NCI-H2171 (cell line): ENCODE measurements at regions not wholly inside any gene's neighbourhood (a gene's known extent, or its start where the extent isn't known, plus 50 kb on each side); places are given as distances from the start of the nearest gene placed in this dataset.
"Not testable (repeated sequence)": the region's sequence is repeated elsewhere in the genome, so short reads cannot be mapped to it uniquely, and the experiment has no call there.

ENCODE experiments used
- DNase-seq: peaks from one replicate; lab custom pipeline; 2025; lab: John Stamatoyannopoulos, UW

DNA sequence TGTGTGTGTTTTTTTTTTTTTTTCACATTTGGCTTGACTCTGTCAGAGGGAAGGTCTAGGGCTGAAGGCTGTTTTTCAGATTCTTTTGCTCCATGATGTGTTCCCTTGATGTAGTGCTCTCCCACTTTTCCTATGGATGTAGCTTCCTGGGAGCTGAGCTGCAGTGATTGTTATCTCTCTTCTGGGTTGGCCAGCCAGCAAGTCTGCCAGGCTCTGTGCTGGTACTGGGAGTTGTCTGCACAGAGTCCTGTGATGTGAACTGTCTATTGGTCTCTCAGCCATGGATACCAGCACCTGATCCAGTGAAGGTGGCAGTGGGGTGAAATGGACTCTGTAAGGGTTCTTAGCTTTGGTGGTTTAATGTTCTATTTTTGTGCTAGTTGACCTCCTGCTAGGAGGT lies 377.4 kb upstream of the MAN1A1 start:
- DNase-seq = not testable (repeated sequence)

DNA sequence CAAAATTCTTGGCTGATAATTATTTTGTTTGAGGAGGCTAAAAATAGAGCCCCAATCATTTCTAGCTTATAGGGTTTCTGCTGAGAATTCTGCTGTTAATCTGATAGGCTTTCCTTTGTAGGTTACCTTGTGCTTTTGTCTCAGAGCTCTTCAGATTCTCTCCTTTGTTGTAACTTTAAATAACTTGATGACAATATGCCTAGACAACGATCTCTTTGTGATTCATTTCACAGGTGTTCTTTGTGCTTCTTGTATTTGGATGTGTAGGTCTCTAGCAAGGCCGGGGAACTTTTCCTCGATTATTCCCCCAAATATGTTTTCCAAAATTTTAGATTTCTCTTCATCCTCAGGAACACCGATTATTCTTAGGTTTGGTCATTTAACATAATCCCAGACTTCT lies 376.5 kb upstream of the MAN1A1 start:
- DNase-seq = no peak

GRCh38 chr6:119720160-119720559 lies 370.6 kb upstream of the MAN1A1 start:
- DNase-seq = no peak

GRCh38 chr6:119717942-119718341 lies 368.4 kb upstream of the MAN1A1 start:
- DNase-seq = no peak

GRCh38 chr6:119716668-119717270 lies 367.2 kb upstream of the MAN1A1 start:
- DNase-seq = no peak

DNA sequence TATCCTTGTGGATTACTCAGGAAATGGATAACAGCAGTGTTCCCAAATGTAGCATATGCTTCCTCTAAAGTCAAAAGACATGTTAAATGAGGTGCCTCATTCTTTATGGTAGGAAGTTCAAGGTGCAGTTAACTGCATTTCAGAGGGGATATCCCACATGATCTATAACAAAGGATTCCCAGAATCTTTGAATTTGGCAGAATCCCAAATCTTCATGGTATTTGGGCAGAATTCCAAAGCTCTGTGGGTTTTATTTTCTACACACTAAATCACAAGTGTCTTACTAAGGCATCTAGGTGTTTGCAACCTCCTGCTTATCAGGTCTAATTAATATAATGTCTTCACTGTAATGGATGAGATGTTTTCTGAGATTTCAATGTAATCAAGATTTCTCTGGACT lies 364.3 kb upstream of the MAN1A1 start:
- no peak for DNase-seq

GRCh38 chr6:119686644-119687043 lies 337.1 kb upstream of the MAN1A1 start:
- no peak for DNase-seq

DNA sequence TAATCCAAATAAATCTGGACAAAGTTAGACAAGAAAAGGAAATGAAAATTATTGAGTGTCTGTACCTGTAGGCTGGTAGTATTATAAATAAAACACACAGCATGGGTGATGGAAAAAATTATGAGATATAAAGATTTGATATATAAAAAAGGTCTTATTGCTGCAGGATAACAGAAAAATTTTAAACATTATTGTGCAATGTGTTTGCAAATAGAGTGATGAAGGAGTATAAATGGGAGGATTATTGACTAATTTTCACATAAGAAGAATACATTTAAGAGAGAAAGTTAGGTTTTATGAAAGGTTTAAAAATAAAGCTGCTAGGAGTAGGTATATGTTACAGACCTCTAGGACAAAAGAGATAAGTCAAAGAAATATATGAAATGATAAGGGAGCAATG lies 336.7 kb upstream of the MAN1A1 start:
- no peak for DNase-seq

- DNase-seq = no peak
Measured at GRCh38 chr6:119683671-119684070, 334.1 kb upstream of the MAN1A1 start.

GRCh38 chr6:119683031-119683430 lies 333.5 kb upstream of the MAN1A1 start:
- DNase-seq = no peak

- no peak for DNase-seq
Measured at GRCh38 chr6:119678961-119679360, 329.4 kb upstream of the MAN1A1 start.

DNA sequence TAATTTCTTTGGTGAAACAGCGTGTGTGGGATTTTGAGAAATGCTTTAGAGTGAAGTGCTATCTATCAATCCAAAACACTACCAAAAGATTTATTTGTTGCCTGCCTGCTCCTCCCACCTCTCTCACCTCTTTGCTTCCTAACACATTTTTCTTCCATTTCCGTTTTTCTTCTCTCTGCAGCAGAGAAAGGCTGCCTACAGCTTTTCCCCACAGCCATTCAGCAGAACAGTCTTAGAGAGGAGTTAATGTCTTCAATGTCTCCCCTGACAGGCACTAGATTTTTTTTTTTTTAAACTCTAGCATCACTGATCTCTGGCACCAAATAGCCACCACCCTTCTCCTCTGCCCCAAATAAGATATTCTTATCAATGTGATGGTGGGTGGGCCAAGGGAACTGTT lies 327.8 kb upstream of the MAN1A1 start:
- no peak for DNase-seq

- DNase-seq = no peak
Measured at GRCh38 chr6:119676961-119677360, 327.4 kb upstream of the MAN1A1 start.

- DNase-seq = no peak
Measured at GRCh38 chr6:119676230-119676629, 326.7 kb upstream of the MAN1A1 start.

- no peak for DNase-seq
Measured at GRCh38 chr6:119673741-119674140, 324.2 kb upstream of the MAN1A1 start.

DNA sequence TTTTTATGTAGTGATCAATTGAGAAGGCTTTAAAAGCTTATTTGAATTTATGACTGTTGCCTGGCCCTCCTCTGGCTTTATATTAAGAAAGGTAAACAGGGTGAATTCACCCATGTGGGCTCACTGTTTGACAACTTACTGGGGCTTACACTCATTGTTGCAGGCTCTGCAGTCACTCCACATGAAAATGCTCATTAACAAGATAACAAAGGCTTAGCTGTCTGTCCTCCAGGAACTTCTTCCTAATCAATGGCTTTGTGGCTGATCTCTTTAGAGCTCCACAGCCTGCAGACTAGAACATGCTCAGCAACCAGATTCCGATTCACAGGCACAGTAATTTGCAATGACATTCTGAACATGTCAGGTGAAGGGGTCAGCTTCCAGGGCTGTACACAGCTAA lies 323.2 kb upstream of the MAN1A1 start:
- DNase-seq = no peak

GRCh38 chr6:119671105-119671504 lies 321.5 kb upstream of the MAN1A1 start:
- DNase-seq = no peak

DNA sequence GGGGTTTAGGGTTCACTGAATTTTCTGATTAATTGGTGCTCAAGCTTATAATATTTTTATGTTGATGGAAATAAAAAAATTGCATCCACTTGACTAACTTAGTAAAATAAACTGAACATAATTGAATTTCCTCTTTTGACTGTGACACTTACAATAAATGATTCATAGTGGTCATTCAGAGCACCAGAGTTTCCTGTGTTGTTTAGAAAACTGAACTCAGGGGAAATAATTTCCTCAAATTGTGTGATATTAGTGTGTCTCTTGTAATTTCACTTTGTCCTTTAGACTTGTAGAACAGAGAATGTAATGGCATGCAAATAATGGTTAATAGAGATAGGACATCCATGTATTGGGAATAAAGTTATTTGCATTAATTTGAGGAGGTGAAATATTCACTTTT lies 319.7 kb upstream of the MAN1A1 start:
- DNase-seq = no peak

- not testable (repeated sequence) for DNase-seq
Measured at GRCh38 chr6:119665432-119665831, 315.9 kb upstream of the MAN1A1 start.

- DNase-seq = no peak
Measured at GRCh38 chr6:119661628-119662027, 312.1 kb upstream of the MAN1A1 start.

- DNase-seq = no peak
Measured at GRCh38 chr6:119661078-119661477, 311.5 kb upstream of the MAN1A1 start.

- no peak for DNase-seq
Measured at GRCh38 chr6:119658917-119659316, 309.4 kb upstream of the MAN1A1 start.

GRCh38 chr6:119655124-119655523 lies 305.6 kb upstream of the MAN1A1 start:
- DNase-seq = no peak

- DNase-seq = no peak
Measured at GRCh38 chr6:119653329-119653728, 303.8 kb upstream of the MAN1A1 start.

- DNase-seq = no peak
Measured at GRCh38 chr6:119649531-119649930, 300.0 kb upstream of the MAN1A1 start.
